Neural progenitor cell (in vitro differentiated cells): ENCODE measurements at regions not wholly inside any gene's neighbourhood (a gene's known extent, or its start where the extent isn't known, plus 50 kb on each side); places are given as distances from the start of the nearest gene placed in this dataset.

Experiments
- DNase-seq: peaks from one replicate; pipeline ENCODE4 v3.0.0-alpha.2; 2016; ENCODE audit warnings: low spot score
- H2AFZ ChIP-seq: fragments of 200-600 bp; sonication (generic); replicated peaks from 2 replicates; pipeline ENCODE4 v1.6.1; 2016; ENCODE audit warnings: antibody characterized with exemption
- H3F3A ChIP-seq: fragments of 200-600 bp; sonication (generic); 2 replicates; pipeline ENCODE4 v1.6.1; 2016; ENCODE audit warnings: antibody characterized with exemption, low read depth
- H3K27ac ChIP-seq: fragments of 200-600 bp; sonication (generic); 2 replicates; pipeline ENCODE4 v1.5.1; 2016; ENCODE audit warnings: mild to moderate bottlenecking
- H3K27me3 ChIP-seq: fragments of 200-600 bp; sonication (generic); 2 replicates; pipeline ENCODE4 v1.6.1; 2016; ENCODE audit warnings: mild to moderate bottlenecking, moderate library complexity
- H3K36me3 ChIP-seq: fragments of 200-600 bp; sonication (generic); 2 replicates; pipeline ENCODE4 v1.5.1; 2016
- H3K4me1 ChIP-seq: fragments of 200-600 bp; sonication (generic); 2 replicates; pipeline ENCODE4 v1.6.1; 2016; ENCODE audit warnings: mixed run types
- H3K4me2 ChIP-seq: fragments of 200-600 bp; sonication (generic); 2 replicates; pipeline ENCODE4 v1.6.1; 2016
- H3K4me3 ChIP-seq: fragments of 200-600 bp; sonication (generic); 2 replicates; pipeline ENCODE4 v1.5.1; 2016
- H3K79me2 ChIP-seq: fragments of 200-600 bp; sonication (generic); 2 replicates; pipeline ENCODE4 v1.6.1; 2016; ENCODE audit warnings: low read depth
- H3K9ac ChIP-seq: fragments of 200-600 bp; sonication (generic); 2 replicates; pipeline ENCODE4 v1.6.1; 2016
- H3K9me3 ChIP-seq: fragments of 200-600 bp; sonication (generic); 2 replicates; pipeline ENCODE4 v1.5.1; 2016; ENCODE audit warnings: low read depth
- H4K20me1 ChIP-seq: fragments of 200-600 bp; sonication (generic); 2 replicates; pipeline ENCODE4 v1.6.1; 2016; ENCODE audit warnings: low read depth
- H3K27ac Mint-ChIP-seq: 3 replicates; pipeline ENCODE4 v1.8.0; 2021; ENCODE audit warnings: mixed read lengths
- H3K27me3 Mint-ChIP-seq: 2 replicates; pipeline ENCODE4 v1.8.0; 2022; ENCODE audit warnings: low read depth, mild to moderate bottlenecking, inconsistent platforms, moderate library complexity, mixed read lengths; ENCODE audit not compliant: insufficient read depth
- H3K36me3 Mint-ChIP-seq: 3 replicates; pipeline ENCODE4 v1.8.0; 2021; ENCODE audit warnings: mixed read lengths
- H3K4me1 Mint-ChIP-seq: 3 replicates; pipeline ENCODE4 v1.8.0; 2021; ENCODE audit warnings: mixed read lengths
- H3K4me3 Mint-ChIP-seq: 3 replicates; pipeline ENCODE4 v1.8.0; 2021; ENCODE audit warnings: mild to moderate bottlenecking, moderate library complexity, mixed read lengths
- H3K9me3 Mint-ChIP-seq: 3 replicates; pipeline ENCODE4 v1.8.0; 2020; ENCODE audit warnings: mixed read lengths
- CTCF ChIP-seq: fragments of 200-600 bp; sonication (generic); IDR thresholded peaks from 2 replicates; pipeline ENCODE4 v1.5.1; 2017; ENCODE audit warnings: antibody characterized with exemption, mild to moderate bottlenecking
- EZH2 ChIP-seq: fragments of 200-600 bp; sonication (generic); IDR thresholded peaks from 2 replicates; pipeline ENCODE4 v1.6.1; 2017; ENCODE audit warnings: antibody characterized with exemption, mild to moderate bottlenecking, moderate library complexity
- EZH2phosphoT487 ChIP-seq: fragments of 200-600 bp; sonication (generic); IDR thresholded peaks from 2 replicates; pipeline ENCODE4 v1.6.1; 2017; ENCODE audit warnings: antibody characterized with exemption

- Mint-ChIP-seq H3K27me3 (peaks cover 2% of the 10 kb centered on the region), H3K27ac (no peak overlapping the region), H3K9me3 (no peaks in the 10 kb centered on the region), H3K36me3 (no peaks in the 10 kb centered on the region), H3K4me1 (no peaks in the 10 kb centered on the region), H3K4me3 (no peak overlapping the region)
- no peaks in the 10 kb centered on the region for H3F3A ChIP-seq
- H3K27me3 ChIP-seq, result no peaks in the 10 kb centered on the region
- no peak overlapping the region for H3K27ac ChIP-seq
- H2AFZ ChIP-seq, result no peak overlapping the region
- H3K9ac ChIP-seq, result no peak overlapping the region
- H3K4me3 ChIP-seq, result no peak overlapping the region
- no peak overlapping the region for H3K4me2 ChIP-seq
- H4K20me1 ChIP-seq, result no peaks in the 10 kb centered on the region
- no peak for DNase-seq
- H3K79me2 ChIP-seq, result no peaks in the 10 kb centered on the region
- TF ChIP-seq EZH2 (no peak), EZH2phosphoT487 (no peak), CTCF (no peak)
- no peaks in the 10 kb centered on the region for H3K9me3 ChIP-seq
- no peaks in the 10 kb centered on the region for H3K4me1 ChIP-seq
- no peaks in the 10 kb centered on the region for H3K36me3 ChIP-seq
Observed at GRCh38 chr2:208927867-208928266, 496.0 kb upstream of the MAP2 start.

- no peaks in the 10 kb centered on the region for H3K4me1 Mint-ChIP-seq
- no peaks in the 10 kb centered on the region for H4K20me1 ChIP-seq
- TF ChIP-seq CTCF (no peak), EZH2phosphoT487 (no peak), EZH2 (no peak)
- no peaks in the 10 kb centered on the region for H3K36me3 ChIP-seq
- no peak overlapping the region for H3K4me3 ChIP-seq
- H3K9ac ChIP-seq, result no peak overlapping the region
- H3K27me3 ChIP-seq, result no peaks in the 10 kb centered on the region
- no peak overlapping the region for H3K4me3 Mint-ChIP-seq
- H3K4me1 ChIP-seq, result no peaks in the 10 kb centered on the region
- H3K79me2 ChIP-seq, result no peaks in the 10 kb centered on the region
- no peak for DNase-seq
- H3K27me3 Mint-ChIP-seq, result peaks cover 2% of the 10 kb centered on the region
- no peak overlapping the region for H3K4me2 ChIP-seq
- H3K27ac ChIP-seq, result no peak overlapping the region
- no peak overlapping the region for H3K27ac Mint-ChIP-seq
- no peaks in the 10 kb centered on the region for H3K9me3 ChIP-seq
- no peaks in the 10 kb centered on the region for H3K36me3 Mint-ChIP-seq
- H3F3A ChIP-seq, result no peaks in the 10 kb centered on the region
- H3K9me3 Mint-ChIP-seq, result no peaks in the 10 kb centered on the region
- H2AFZ ChIP-seq, result no peak overlapping the region
Observed at GRCh38 chr2:208929139-208929864, 494.5 kb upstream of the MAP2 start.

DNA sequence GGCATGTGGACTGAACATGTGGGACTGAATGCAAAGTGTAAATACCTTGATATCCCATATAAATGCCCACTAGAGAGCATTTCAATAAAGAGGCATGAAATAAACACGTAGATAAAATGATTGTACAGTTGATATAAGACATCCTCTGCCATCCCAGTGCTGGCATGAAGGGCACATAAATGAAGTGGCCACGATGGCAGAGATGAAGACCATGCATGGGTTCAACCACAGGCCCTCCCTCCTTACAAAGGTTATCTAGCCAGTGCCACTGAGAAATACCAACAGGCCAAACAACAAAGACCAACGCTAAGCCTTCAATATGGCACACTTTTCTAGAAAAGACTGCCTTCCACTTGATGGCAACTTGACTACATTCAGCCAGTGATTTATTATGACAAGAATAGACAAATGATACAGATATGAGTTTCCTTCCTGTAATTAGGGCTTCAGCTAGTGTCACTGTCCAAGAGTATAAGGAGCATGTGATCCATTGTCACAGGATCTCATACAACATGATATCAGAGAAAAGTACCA, 493.9 kb upstream of the MAP2 start:
- no peaks in the 10 kb centered on the region for H3K79me2 ChIP-seq
- H3K9me3 Mint-ChIP-seq, result no peaks in the 10 kb centered on the region
- TF ChIP-seq CTCF (no peak), EZH2 (no peak), EZH2phosphoT487 (no peak)
- H3K4me1 Mint-ChIP-seq, result no peaks in the 10 kb centered on the region
- H3K27me3 Mint-ChIP-seq, result peaks cover 2% of the 10 kb centered on the region
- H3K4me2 ChIP-seq, result no peak overlapping the region
- no peak overlapping the region for H3K27ac ChIP-seq
- H2AFZ ChIP-seq, result no peak overlapping the region
- H3F3A ChIP-seq, result no peaks in the 10 kb centered on the region
- no peak overlapping the region for H3K27ac Mint-ChIP-seq
- no peaks in the 10 kb centered on the region for H3K9me3 ChIP-seq
- H3K36me3 ChIP-seq, result no peaks in the 10 kb centered on the region
- no peaks in the 10 kb centered on the region for H4K20me1 ChIP-seq
- no peaks in the 10 kb centered on the region for H3K36me3 Mint-ChIP-seq
- H3K9ac ChIP-seq, result no peak overlapping the region
- no peak for DNase-seq
- H3K4me3 Mint-ChIP-seq, result no peak overlapping the region
- no peaks in the 10 kb centered on the region for H3K27me3 ChIP-seq
- no peak overlapping the region for H3K4me3 ChIP-seq
- H3K4me1 ChIP-seq, result no peaks in the 10 kb centered on the region
